HG03575 (cell line): ENCODE measurements at regions not wholly inside any gene's neighbourhood (a gene's known extent, or its start where the extent isn't known, plus 50 kb on each side); places are given as distances from the start of the nearest gene placed in this dataset.
"Not testable (repeated sequence)": the region's sequence is repeated elsewhere in the genome, so short reads cannot be mapped to it uniquely, and the experiment has no call there.

Experiments
- ATAC-seq: cut with Tn5 transposase; IDR thresholded peaks from one replicate; pipeline ENCODE4 v1.9.1; 2021; ENCODE audit not compliant: unreplicated experiment, insufficient number of reproducible peaks, low FRiP score; ENCODE audit errors: extremely low read depth

- no peak for ATAC-seq
These were observed 99.3 kb upstream of the FAT3 start for GRCh38 chr11:92125321-92125720.

GRCh38 chr11:92123540-92123939, 101.1 kb upstream of the FAT3 start:
- ATAC-seq, result no peak

- no peak for ATAC-seq
These were observed 102.1 kb upstream of the FAT3 start for GRCh38 chr11:92122561-92122960.

- no peak for ATAC-seq
These were observed 113.3 kb upstream of the FAT3 start for GRCh38 chr11:92111287-92111686.

- no peak for ATAC-seq
These were observed 115.2 kb upstream of the FAT3 start for GRCh38 chr11:92109466-92109865.

- no peak for ATAC-seq
These were observed 117.3 kb upstream of the FAT3 start for GRCh38 chr11:92107331-92107730.

GRCh38 chr11:92104349-92104748, 120.3 kb upstream of the FAT3 start:
- ATAC-seq, result no peak

- ATAC-seq, result no peak
These were observed 122.7 kb upstream of the FAT3 start for GRCh38 chr11:92101920-92102319.

- no peak for ATAC-seq
These were observed 125.4 kb upstream of the FAT3 start for GRCh38 chr11:92099183-92099582.

- ATAC-seq, result no peak
These were observed 126.4 kb upstream of the FAT3 start for GRCh38 chr11:92098172-92098571.

GRCh38 chr11:92087725-92088537, 136.7 kb upstream of the FAT3 start:
- ATAC-seq, result no peak

GRCh38 chr11:92083123-92083522, 141.5 kb upstream of the FAT3 start:
- no peak for ATAC-seq

- no peak for ATAC-seq
These were observed 142.0 kb upstream of the FAT3 start for GRCh38 chr11:92082652-92083051.

GRCh38 chr11:92074498-92074897, 150.1 kb upstream of the FAT3 start:
- ATAC-seq, result not testable (repeated sequence)

- no peak for ATAC-seq
These were observed 153.0 kb upstream of the FAT3 start for GRCh38 chr11:92071660-92072059.

- no peak for ATAC-seq
These were observed 154.4 kb upstream of the FAT3 start for GRCh38 chr11:92070026-92070889.

- ATAC-seq, result no peak
These were observed 157.6 kb upstream of the FAT3 start for GRCh38 chr11:92067016-92067415.

- ATAC-seq, result no peak
These were observed 163.1 kb upstream of the FAT3 start for GRCh38 chr11:92061456-92062062.

GRCh38 chr11:92057849-92058442, 166.7 kb upstream of the FAT3 start:
- ATAC-seq, result no peak
